Spleen (tissue), 11 donors: ENCODE measurements at regions not wholly inside any gene's neighbourhood (a gene's known extent, or its start where the extent isn't known, plus 50 kb on each side); places are given as distances from the start of the nearest gene placed in this dataset.

Experiments used
- DNase-seq: peaks from one replicate; pipeline ENCODE4 v3.0.0-alpha.2; 2020
- H3K27ac ChIP-seq, 8 donors: fragments of 200-600 bp; sonication (generic) in 7 of 8; 1 replicate in 4 of 8; 2 replicates in 4 of 8; pipeline versions ENCODE4 v1.5.0 to v1.8.0; 2016 to 2021; ENCODE audit warnings: inconsistent platforms in 4 of 8, mild to moderate bottlenecking in 4 of 8, moderate library complexity in 1 of 8
- H3K27me3 ChIP-seq, 7 donors: fragments of 200-600 bp; sonication (generic) in 6 of 7; replicated peaks in 1 of 7; 1 replicate in 4 of 7; 2 replicates in 3 of 7; pipeline versions ENCODE4 v1.5.0 to v1.8.0; 2016 to 2021; ENCODE audit warnings: inconsistent platforms in 3 of 7, mild to moderate bottlenecking in 1 of 7
- H3K36me3 ChIP-seq, 6 donors: fragments of 200-600 bp; sonication (generic) in 5 of 6; 1 replicate in 4 of 6; 2 replicates in 2 of 6; pipeline versions ENCODE4 v1.5.0 to v1.8.0; 2016 to 2021; ENCODE audit warnings: inconsistent platforms in 2 of 6
- H3K4me1 ChIP-seq, 6 donors: fragments of 200-600 bp; sonication (generic) in 5 of 6; 1 replicate in 3 of 6; 2 replicates in 3 of 6; pipeline versions ENCODE4 v1.5.0 to v1.8.0; 2016 to 2021; ENCODE audit warnings: inconsistent platforms in 3 of 6
- H3K4me3 ChIP-seq, 8 donors: fragments of 200-600 bp; sonication (generic) in 7 of 8; 1 replicate in 4 of 8; 2 replicates in 4 of 8; pipeline versions ENCODE4 v1.5.0 to v1.8.0; 2016 to 2021; ENCODE audit warnings: inconsistent platforms in 4 of 8, mild to moderate bottlenecking in 4 of 8, moderate library complexity in 2 of 8
- H3K9me3 ChIP-seq, 8 donors: fragments of 200-600 bp; sonication (generic) in 7 of 8; 1 replicate in 4 of 8; 2 replicates in 4 of 8; pipeline versions ENCODE4 v1.5.0 to v1.8.0; 2016 to 2021; ENCODE audit warnings: inconsistent platforms in 4 of 8
- POLR2A ChIP-seq, 3 donors: fragments of 450-650 bp; IDR thresholded peaks; one replicate each; pipeline ENCODE4 v1.5.1; 2017; ENCODE audit warnings: antibody characterized with exemption in 3 of 3, mild to moderate bottlenecking in 1 of 3
- POLR2AphosphoS5 ChIP-seq, 3 donors: sonication (generic); formaldehyde crosslinking; IDR thresholded peaks; one replicate each; pipeline ENCODE4 v1.5.1; 2017; ENCODE audit warnings: antibody characterized with exemption in 3 of 3
- WGBS, 5 donors: extraction: QIAGEN DNeasy Blood & Tissue Kit in 3 of 5; methylation state at CpG; one replicate each; pipeline versions ENCODE4 v1.1.5 to v1.1.7; 2013 to 2018; 5-methylcytosine and 5-hydroxymethylcytosine counted together
- intact Hi-C: fragments of 100-400 bp; cut with DNase I; formaldehyde crosslinking; loops from one replicate; pipeline ENCODE4 v1.15.0; 2023; ENCODE audit warnings: low total_unique reads
- TF ChIP-seq, protein P1 (sequence below), 11 experiments: fragments of 200-600 bp in 7 of 11; fragments of 450-650 bp in 4 of 11; sonication (generic) in 4 of 11; IDR thresholded peaks in 8 of 11; conservative IDR thresholded peaks in 3 of 11; 1 replicate in 7 of 11; 2 replicates in 4 of 11; pipeline versions ENCODE4 v1.4.0 to v1.8.0; 2016 to 2021; ENCODE audit warnings: antibody characterized with exemption in 11 of 11, inconsistent platforms in 4 of 11, mild to moderate bottlenecking in 1 of 11
- donor health status: healthy with polysubstance abuse.
- donor health status: DM: no; HTN: no; CAD: no; lungs with moderate emphysema.
- donor health status: DM: no; HTN: no; CAD: no.
- donor health status: Bipolar disorder and iron deficiency.
- donor health status: healthy.
- donor health status: DM: no; HTN: no; CAD: no.
- donor health status: DM: yes; HTN: yes; CAD: no.

DNA sequence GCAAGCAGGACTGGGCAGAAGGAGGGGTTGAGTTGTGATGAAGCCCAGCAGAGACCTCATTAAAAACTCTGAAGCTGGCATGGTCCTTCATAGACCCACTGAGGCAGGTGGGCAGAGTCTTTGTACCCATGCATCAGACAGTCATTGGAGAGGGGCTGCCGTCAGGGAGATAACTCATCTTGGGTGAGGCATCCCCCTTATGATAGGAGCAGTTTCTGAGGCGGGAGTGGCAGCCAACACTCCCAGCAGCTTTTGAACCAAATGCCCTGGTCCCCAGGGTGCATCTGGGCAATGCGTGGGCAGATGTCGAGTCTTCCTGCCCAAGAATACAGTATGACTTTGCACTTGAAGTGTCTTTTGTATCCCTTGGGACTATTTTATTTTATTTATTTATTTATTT, 68.1 kb downstream of the HTR5A start:
- intact Hi-C loops = no loop called here
- H3K4me1 ChIP-seq = no peaks in the 10 kb centered on the region
- H3K27ac ChIP-seq = no peak overlapping the region
- peaks cover 0 to 43% (median 0%) of the 10 kb centered on the region in 7 donors for H3K27me3 ChIP-seq
- H3K36me3 ChIP-seq = no peaks in the 10 kb centered on the region
- 73 to 86% (median 79%) methylated on average over 4 of the region's 4 CpGs for WGBS, 5 donors
- no peaks in the 10 kb centered on the region for H3K9me3 ChIP-seq
- no peak for DNase-seq
- H3K4me3 ChIP-seq = no peak overlapping the region
- TF ChIP-seq, protein P1, sequence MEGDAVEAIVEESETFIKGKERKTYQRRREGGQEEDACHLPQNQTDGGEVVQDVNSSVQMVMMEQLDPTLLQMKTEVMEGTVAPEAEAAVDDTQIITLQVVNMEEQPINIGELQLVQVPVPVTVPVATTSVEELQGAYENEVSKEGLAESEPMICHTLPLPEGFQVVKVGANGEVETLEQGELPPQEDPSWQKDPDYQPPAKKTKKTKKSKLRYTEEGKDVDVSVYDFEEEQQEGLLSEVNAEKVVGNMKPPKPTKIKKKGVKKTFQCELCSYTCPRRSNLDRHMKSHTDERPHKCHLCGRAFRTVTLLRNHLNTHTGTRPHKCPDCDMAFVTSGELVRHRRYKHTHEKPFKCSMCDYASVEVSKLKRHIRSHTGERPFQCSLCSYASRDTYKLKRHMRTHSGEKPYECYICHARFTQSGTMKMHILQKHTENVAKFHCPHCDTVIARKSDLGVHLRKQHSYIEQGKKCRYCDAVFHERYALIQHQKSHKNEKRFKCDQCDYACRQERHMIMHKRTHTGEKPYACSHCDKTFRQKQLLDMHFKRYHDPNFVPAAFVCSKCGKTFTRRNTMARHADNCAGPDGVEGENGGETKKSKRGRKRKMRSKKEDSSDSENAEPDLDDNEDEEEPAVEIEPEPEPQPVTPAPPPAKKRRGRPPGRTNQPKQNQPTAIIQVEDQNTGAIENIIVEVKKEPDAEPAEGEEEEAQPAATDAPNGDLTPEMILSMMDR (IDR thresholded peaks at IDR 0.05 in 8 of 11, conservative IDR thresholded peaks at IDR 0.05 in 3 of 11) = no peak
- TF ChIP-seq POLR2A (IDR thresholded peaks at IDR 0.05) = no peak
- TF ChIP-seq POLR2AphosphoS5 (IDR thresholded peaks at IDR 0.05) = no peak

DNA sequence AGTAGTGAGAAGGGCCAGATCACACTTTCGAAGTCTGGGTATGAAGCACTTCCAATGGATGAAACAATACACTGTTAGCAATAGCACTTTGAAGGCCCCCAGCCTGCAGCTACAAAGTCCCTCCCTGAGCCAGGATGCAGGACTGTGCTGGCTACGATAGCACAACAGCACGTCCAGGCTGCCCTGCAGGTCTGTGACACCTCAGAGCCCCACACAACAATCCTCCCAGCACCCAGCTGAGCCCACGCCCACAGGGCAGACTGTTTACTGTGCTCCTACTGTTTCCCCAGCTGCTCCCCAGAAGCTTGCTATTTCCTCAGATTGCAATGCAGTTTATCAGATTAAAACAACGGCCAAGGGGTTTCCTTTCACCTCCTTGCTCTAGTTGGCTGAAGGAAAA, 71.4 kb downstream of the HTR5A start:
- peaks cover 0 to 68% (median 0%) of the 10 kb centered on the region in 7 donors for H3K27me3 ChIP-seq
- DNase-seq = no peak
- no peaks in the 10 kb centered on the region for H3K9me3 ChIP-seq
- intact Hi-C loops = no loop called here
- no peak overlapping the region for H3K4me3 ChIP-seq
- no peaks in the 10 kb centered on the region for H3K36me3 ChIP-seq
- no peak overlapping the region for H3K27ac ChIP-seq
- no peaks in the 10 kb centered on the region for H3K4me1 ChIP-seq
- TF ChIP-seq, protein P1 (IDR thresholded peaks at IDR 0.05 in 8 of 11, conservative IDR thresholded peaks at IDR 0.05 in 3 of 11) = no peak
- TF ChIP-seq POLR2A (IDR thresholded peaks at IDR 0.05) = no peak
- no peak for TF ChIP-seq POLR2AphosphoS5 (IDR thresholded peaks at IDR 0.05)
- WGBS, 5 donors = 25 to 31% (median 28%) methylated on average over 4 to 5 of the region's 5 CpGs

DNA sequence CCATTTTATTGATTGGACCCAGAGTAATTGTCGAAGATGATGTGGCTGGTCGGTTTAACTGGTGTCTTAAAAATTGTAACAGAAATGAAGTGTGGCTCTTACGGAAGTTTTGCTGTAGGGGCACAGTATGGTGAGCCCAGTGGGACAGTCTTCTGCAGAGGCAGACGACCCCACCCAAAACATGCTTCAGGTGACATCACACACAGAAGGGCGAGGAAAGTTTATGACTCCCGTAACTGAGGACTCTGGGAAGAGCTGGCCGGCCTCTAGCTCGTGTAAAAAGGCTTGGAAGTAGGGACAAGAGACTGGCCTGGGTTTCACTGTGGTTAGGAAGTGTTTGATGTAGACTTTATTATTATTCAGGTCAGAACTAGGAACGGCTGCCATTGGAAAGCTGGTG, 73.3 kb downstream of the HTR5A start:
- 70 to 77% (median 73%) methylated on average over 9 of the region's 9 CpGs for WGBS, 5 donors
- Histone ChIP-seq H3K9me3 (no peaks in the 10 kb centered on the region), H3K4me3 (no peak overlapping the region), H3K4me1 (no peaks in the 10 kb centered on the region), H3K27ac (no peak overlapping the region), H3K27me3 (peaks cover 0 to 64% (median 0%) of the 10 kb centered on the region in 7 donors), H3K36me3 (no peaks in the 10 kb centered on the region)
- DNase-seq = no peak
- intact Hi-C loops = no loop called here
- no peak for TF ChIP-seq POLR2A (IDR thresholded peaks at IDR 0.05)
- TF ChIP-seq POLR2AphosphoS5 (IDR thresholded peaks at IDR 0.05) = no peak
- TF ChIP-seq, protein P1 (IDR thresholded peaks at IDR 0.05 in 8 of 11, conservative IDR thresholded peaks at IDR 0.05 in 3 of 11) = no peak

DNA sequence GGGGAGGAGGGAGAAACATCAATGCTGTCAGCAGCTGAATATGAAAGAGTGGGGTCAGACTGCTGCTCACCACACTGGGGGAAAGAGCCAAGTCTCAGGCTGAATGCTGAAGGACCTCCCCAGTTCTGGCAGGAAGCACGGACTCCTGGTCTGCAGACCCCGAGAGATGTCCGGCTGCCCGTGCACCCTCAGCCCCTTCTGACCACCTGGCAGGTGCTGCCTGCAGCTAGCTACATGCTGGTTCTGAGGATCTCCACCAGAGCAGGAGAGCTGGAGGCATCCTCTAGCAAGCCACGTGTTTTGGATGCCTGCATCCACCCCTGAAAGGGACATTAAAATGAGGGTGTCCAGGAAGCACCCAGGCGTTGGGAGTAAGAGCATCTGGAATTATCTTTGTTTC, 74.2 kb downstream of the HTR5A start:
- no peak overlapping the region for H3K27ac ChIP-seq
- H3K27me3 ChIP-seq = peaks cover 0 to 61% (median 0%) of the 10 kb centered on the region in 7 donors
- WGBS, 5 donors = 53 to 73% (median 65%) methylated on average over 6 of the region's 6 CpGs
- intact Hi-C loops = no loop called here
- no peaks in the 10 kb centered on the region for H3K36me3 ChIP-seq
- H3K4me1 ChIP-seq = no peaks in the 10 kb centered on the region
- H3K4me3 ChIP-seq = no peak overlapping the region
- no peak for DNase-seq
- no peaks in the 10 kb centered on the region for H3K9me3 ChIP-seq
- TF ChIP-seq POLR2AphosphoS5 (IDR thresholded peaks at IDR 0.05) (no peak), POLR2A (IDR thresholded peaks at IDR 0.05) (no peak)
- TF ChIP-seq, protein P1 (IDR thresholded peaks at IDR 0.05 in 8 of 11, conservative IDR thresholded peaks at IDR 0.05 in 3 of 11) = no peak
